T-helper 9 cell (primary cell): ENCODE measurements at regions not wholly inside any gene's neighbourhood (a gene's known extent, or its start where the extent isn't known, plus 50 kb on each side); places are given as distances from the start of the nearest gene placed in this dataset.

Source experiments
- DNase-seq: peaks from one replicate; pipeline ENCODE4 v3.0.0-alpha.2; 2020

- DNase-seq: no peak
Measured at GRCh38 chr3:106184540-106185457, 316.0 kb upstream of the CBLB start.

- DNase-seq: no peak
Measured at GRCh38 chr3:106185949-106186348, 317.1 kb upstream of the CBLB start.

- no peak for DNase-seq
Measured at GRCh38 chr3:106190296-106190695, 321.5 kb upstream of the CBLB start.

GRCh38 chr3:106191211-106191610, 322.4 kb upstream of the CBLB start:
- DNase-seq: no peak

- DNase-seq: no peak
Measured at GRCh38 chr3:106191913-106192312, 323.1 kb upstream of the CBLB start.

GRCh38 chr3:106193876-106194275, 325.1 kb upstream of the CBLB start:
- DNase-seq: no peak

GRCh38 chr3:106194726-106195125, 325.9 kb upstream of the CBLB start:
- no peak for DNase-seq

- DNase-seq: no peak
Measured at GRCh38 chr3:106197532-106198194, 328.9 kb upstream of the CBLB start.

GRCh38 chr3:106204160-106204868, 335.5 kb upstream of the CBLB start:
- no peak for DNase-seq

GRCh38 chr3:106206146-106206545, 337.3 kb upstream of the CBLB start:
- DNase-seq: no peak

- DNase-seq: no peak
Measured at GRCh38 chr3:106206613-106207012, 337.8 kb upstream of the CBLB start.

GRCh38 chr3:106208251-106208650, 339.4 kb upstream of the CBLB start:
- no peak for DNase-seq

- DNase-seq: no peak
Measured at GRCh38 chr3:106208967-106209366, 340.2 kb upstream of the CBLB start.

- no peak for DNase-seq
Measured at GRCh38 chr3:106209482-106209881, 340.7 kb upstream of the CBLB start.

- DNase-seq: no peak
Measured at GRCh38 chr3:106210923-106211322, 342.1 kb upstream of the CBLB start.

GRCh38 chr3:106212665-106213222, 343.9 kb upstream of the CBLB start:
- DNase-seq: no peak

GRCh38 chr3:106213954-106214353, 345.1 kb upstream of the CBLB start:
- DNase-seq: no peak

- no peak for DNase-seq
Measured at GRCh38 chr3:106214641-106215040, 345.8 kb upstream of the CBLB start.

- DNase-seq: no peak
Measured at GRCh38 chr3:106215047-106215446, 346.2 kb upstream of the CBLB start.

GRCh38 chr3:106217745-106218144, 348.9 kb upstream of the CBLB start:
- DNase-seq: no peak

GRCh38 chr3:106227068-106227467, 358.3 kb upstream of the CBLB start:
- DNase-seq: no peak

GRCh38 chr3:106228271-106228670, 359.5 kb upstream of the CBLB start:
- no peak for DNase-seq
